ENCODE measurements at regions not wholly inside any gene's neighbourhood (a gene's known extent, or its start where the extent isn't known, plus 50 kb on each side); places are given as distances from the start of the nearest gene placed in this dataset.

- Histone ChIP-seq H3K27ac (replicated peaks; ENCODE audit: low read length) (no peak overlapping the region), H3K36me3 (replicated peaks in 1 of 2; ENCODE audit: control insufficient read depth in 2 of 2, insufficient read depth in 2 of 2, low read length in 2 of 2) (no peaks in the 10 kb centered on the region), H3K4me1 (ENCODE audit: control insufficient read depth in 2 of 2, insufficient read depth in 1 of 2, low read depth in 1 of 2, low read length in 2 of 2) (peaks cover 3 to 7% of the 10 kb centered on the region in 2 donors), H2BK12ac (ENCODE audit: low read length) (no peak overlapping the region), H3K79me1 (ENCODE audit: low read depth, low read length) (no peaks in the 10 kb centered on the region), H2BK15ac (ENCODE audit: low read length) (no peak overlapping the region), H3K18ac (ENCODE audit: low read length) (no peak overlapping the region), H3K23ac (ENCODE audit: low read depth, low read length, poor library complexity) (no peak overlapping the region), H3K4me2 (ENCODE audit: insufficient read depth, low read length, poor library complexity, severe bottlenecking) (no peak overlapping the region), H3K4me3 (ENCODE audit: low read length in 2 of 2) (no peak overlapping the region), H3K9ac (ENCODE audit: low read depth, low read length, poor library complexity) (no peak overlapping the region), H4K8ac (ENCODE audit: low read depth, low read length) (no peak overlapping the region), H3K27me3 (ENCODE audit: control insufficient read depth in 3 of 3, insufficient read depth in 3 of 3, low read depth in 1 of 3, low read length in 3 of 3) (no peaks in the 10 kb centered on the region), H3K14ac (ENCODE audit: low read length) (no peak overlapping the region), H3K4ac (ENCODE audit: low read length) (no peak overlapping the region), H2AFZ (ENCODE audit: low read length) (no peak overlapping the region), H3K9me3 (replicated peaks in 1 of 2; ENCODE audit: control insufficient read depth in 2 of 2, insufficient read depth in 1 of 2, low read depth in 1 of 2, low read length in 2 of 2) (peaks cover 0 to 12% of the 10 kb centered on the region in 2 donors), H4K91ac (ENCODE audit: low read depth, low read length, poor library complexity) (no peak overlapping the region), H2BK120ac (ENCODE audit: low read depth, low read length) (no peak overlapping the region), H2BK5ac (ENCODE audit: low read length) (no peak overlapping the region), H2AK5ac (ENCODE audit: low read depth, low read length) (no peak overlapping the region)
- no CpG with 5 or more reads among the region's 1 CpG for WGBS, 2 donors (ENCODE audit: extremely low coverage in 2 of 2, insufficient read length in 2 of 2, insufficient replicate concordance in 1 of 2)
- DNase-seq (ENCODE audit: low spot score): no peak
Observed at GRCh38 chr2:122993592-122993991, 1031.5 kb upstream of the CNTNAP5 start.

DNA sequence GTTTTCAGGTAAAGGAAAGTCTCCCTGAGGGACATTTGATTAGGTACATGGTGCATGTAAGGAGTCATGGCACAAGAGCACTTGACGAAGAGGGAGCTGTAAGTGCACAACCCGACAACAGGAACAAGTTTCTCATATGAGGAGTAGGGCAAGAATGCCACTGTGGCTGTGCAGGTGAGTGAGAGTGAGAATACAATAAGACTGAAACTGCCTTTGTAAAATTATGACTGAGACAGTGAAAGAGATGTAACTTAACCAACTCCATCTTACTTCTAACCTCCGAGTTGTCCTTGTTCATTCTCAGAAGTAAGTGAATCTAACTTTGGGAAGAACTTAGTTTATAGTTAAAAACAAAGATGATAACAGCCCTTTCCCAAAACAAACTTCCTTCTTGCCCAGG is 1025.8 kb upstream of the CNTNAP5 start:
- no peaks in the 10 kb centered on the region for H3K27me3 ChIP-seq (ENCODE audit: control insufficient read depth in 3 of 3, insufficient read depth in 3 of 3, low read depth in 1 of 3, low read length in 3 of 3)
- no peak overlapping the region for H2AK5ac ChIP-seq (ENCODE audit: low read depth, low read length)
- H2BK120ac ChIP-seq (ENCODE audit: low read depth, low read length): no peak overlapping the region
- peak overlapping the region; percentile 63 for H2AFZ ChIP-seq (ENCODE audit: low read length)
- no peak overlapping the region for H3K4ac ChIP-seq (ENCODE audit: low read length)
- H3K23ac ChIP-seq (ENCODE audit: low read depth, low read length, poor library complexity): no peak overlapping the region
- H2BK5ac ChIP-seq (ENCODE audit: low read length): no peak overlapping the region
- no peaks in the 10 kb centered on the region for H3K36me3 ChIP-seq (replicated peaks in 1 of 2; ENCODE audit: control insufficient read depth in 2 of 2, insufficient read depth in 2 of 2, low read length in 2 of 2)
- no peak overlapping the region for H2BK12ac ChIP-seq (ENCODE audit: low read length)
- no peak overlapping the region for H4K8ac ChIP-seq (ENCODE audit: low read depth, low read length)
- peaks cover 0 to 6% of the 10 kb centered on the region in 2 donors for H3K4me1 ChIP-seq (ENCODE audit: control insufficient read depth in 2 of 2, insufficient read depth in 1 of 2, low read depth in 1 of 2, low read length in 2 of 2)
- no peaks in the 10 kb centered on the region for H3K79me1 ChIP-seq (ENCODE audit: low read depth, low read length)
- H2BK15ac ChIP-seq (ENCODE audit: low read length): no peak overlapping the region
- no peak overlapping the region for H3K27ac ChIP-seq (replicated peaks; ENCODE audit: low read length)
- no peak overlapping the region for H3K4me3 ChIP-seq (ENCODE audit: low read length in 2 of 2)
- no peak for DNase-seq (ENCODE audit: low spot score)
- no peaks in the 10 kb centered on the region for H3K9me3 ChIP-seq (replicated peaks in 1 of 2; ENCODE audit: control insufficient read depth in 2 of 2, insufficient read depth in 1 of 2, low read depth in 1 of 2, low read length in 2 of 2)
- no peak overlapping the region for H3K4me2 ChIP-seq (ENCODE audit: insufficient read depth, low read length, poor library complexity, severe bottlenecking)
- no CpG with 5 or more reads among the region's 3 CpGs for WGBS, 2 donors (ENCODE audit: extremely low coverage in 2 of 2, insufficient read length in 2 of 2, insufficient replicate concordance in 1 of 2)
- no peak overlapping the region for H3K14ac ChIP-seq (ENCODE audit: low read length)
- H3K18ac ChIP-seq (ENCODE audit: low read length): no peak overlapping the region
- H3K9ac ChIP-seq (ENCODE audit: low read depth, low read length, poor library complexity): no peak overlapping the region
- no peak overlapping the region for H4K91ac ChIP-seq (ENCODE audit: low read depth, low read length, poor library complexity)

DNA sequence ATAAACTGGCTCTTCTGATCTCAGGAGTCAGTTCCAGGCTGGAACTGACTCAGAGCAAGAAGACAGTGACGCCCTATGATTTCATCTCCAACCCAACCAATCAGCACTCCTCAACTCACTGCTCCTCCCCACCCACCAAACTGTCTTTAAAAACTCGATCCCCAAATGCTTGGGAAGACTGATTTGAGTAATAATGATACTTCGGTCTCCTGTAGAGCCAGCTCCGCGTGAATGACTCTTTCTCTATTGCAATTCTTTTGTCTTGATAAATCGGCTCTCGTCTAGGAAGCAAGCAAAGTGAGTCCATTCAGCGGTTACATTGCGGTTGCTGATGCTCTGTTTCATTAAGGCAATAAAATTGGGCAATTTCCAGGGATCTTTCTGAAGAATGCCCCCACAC is 1025.3 kb upstream of the CNTNAP5 start:
- WGBS, 2 donors (ENCODE audit: extremely low coverage in 2 of 2, insufficient read length in 2 of 2, insufficient replicate concordance in 1 of 2): no CpG with 5 or more reads among the region's 9 CpGs
- Histone ChIP-seq H4K91ac (ENCODE audit: low read depth, low read length, poor library complexity) (no peak overlapping the region), H3K14ac (ENCODE audit: low read length) (no peak overlapping the region), H3K23ac (ENCODE audit: low read depth, low read length, poor library complexity) (no peak overlapping the region), H4K8ac (ENCODE audit: low read depth, low read length) (no peak overlapping the region), H2BK5ac (ENCODE audit: low read length) (no peak overlapping the region), H2AFZ (ENCODE audit: low read length) (peak overlapping the region; percentile 63), H3K4me3 (ENCODE audit: low read length in 2 of 2) (no peak overlapping the region), H3K9ac (ENCODE audit: low read depth, low read length, poor library complexity) (no peak overlapping the region), H3K4me2 (ENCODE audit: insufficient read depth, low read length, poor library complexity, severe bottlenecking) (no peak overlapping the region), H3K27ac (replicated peaks; ENCODE audit: low read length) (peak overlapping the region; percentile 38), H2AK5ac (ENCODE audit: low read depth, low read length) (no peak overlapping the region), H3K18ac (ENCODE audit: low read length) (no peak overlapping the region), H3K36me3 (replicated peaks in 1 of 2; ENCODE audit: control insufficient read depth in 2 of 2, insufficient read depth in 2 of 2, low read length in 2 of 2) (no peaks in the 10 kb centered on the region), H3K4ac (ENCODE audit: low read length) (no peak overlapping the region), H2BK12ac (ENCODE audit: low read length) (no peak overlapping the region), H2BK120ac (ENCODE audit: low read depth, low read length) (no peak overlapping the region), H3K79me1 (ENCODE audit: low read depth, low read length) (no peaks in the 10 kb centered on the region), H3K4me1 (ENCODE audit: control insufficient read depth in 2 of 2, insufficient read depth in 1 of 2, low read depth in 1 of 2, low read length in 2 of 2) (peaks cover 0 to 6% of the 10 kb centered on the region in 2 donors), H3K9me3 (replicated peaks in 1 of 2; ENCODE audit: control insufficient read depth in 2 of 2, insufficient read depth in 1 of 2, low read depth in 1 of 2, low read length in 2 of 2) (peaks cover 1% of the 10 kb centered on the region in 2 donors), H2BK15ac (ENCODE audit: low read length) (no peak overlapping the region), H3K27me3 (ENCODE audit: control insufficient read depth in 3 of 3, insufficient read depth in 3 of 3, low read depth in 1 of 3, low read length in 3 of 3) (no peaks in the 10 kb centered on the region)
- DNase-seq (ENCODE audit: low spot score): peak; percentile 33

DNA sequence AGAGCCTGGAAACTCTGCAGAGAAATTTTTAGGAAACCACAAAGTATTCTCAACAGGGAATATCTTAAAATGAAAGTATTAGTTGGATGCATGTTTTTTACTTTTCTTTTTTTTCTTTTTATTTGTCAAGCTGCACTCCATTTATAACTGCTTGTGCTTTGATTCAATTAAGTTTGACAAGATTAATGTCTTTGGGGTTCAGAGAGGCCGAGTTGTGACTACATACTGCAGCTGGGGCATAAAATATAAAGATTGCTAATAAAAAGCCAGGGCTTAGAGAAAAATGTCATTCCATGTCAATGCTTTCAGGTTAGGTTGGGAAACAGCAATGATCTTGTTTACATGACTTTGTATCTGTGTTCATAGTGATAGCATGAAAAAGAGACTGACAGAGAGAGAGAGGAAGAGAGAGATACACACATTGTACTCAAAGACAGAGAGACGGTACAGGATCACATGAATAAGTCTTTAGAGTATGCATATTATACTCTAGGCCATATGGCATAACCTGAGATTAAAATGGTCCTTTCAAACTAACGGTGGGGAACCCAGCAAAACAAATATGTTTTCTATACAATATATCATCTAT is 1022.3 kb upstream of the CNTNAP5 start:
- H3K4me3 ChIP-seq (ENCODE audit: low read length in 2 of 2): no peak overlapping the region
- H2AK5ac ChIP-seq (ENCODE audit: low read depth, low read length): no peak overlapping the region
- H3K23ac ChIP-seq (ENCODE audit: low read depth, low read length, poor library complexity): no peak overlapping the region
- no peak for DNase-seq (ENCODE audit: low spot score)
- H2BK5ac ChIP-seq (ENCODE audit: low read length): no peak overlapping the region
- H4K91ac ChIP-seq (ENCODE audit: low read depth, low read length, poor library complexity): no peak overlapping the region
- H3K27me3 ChIP-seq (ENCODE audit: control insufficient read depth in 3 of 3, insufficient read depth in 3 of 3, low read depth in 1 of 3, low read length in 3 of 3): no peaks in the 10 kb centered on the region
- H3K79me1 ChIP-seq (ENCODE audit: low read depth, low read length): no peaks in the 10 kb centered on the region
- peaks cover 0 to 3% of the 10 kb centered on the region in 2 donors for H3K36me3 ChIP-seq (replicated peaks in 1 of 2; ENCODE audit: control insufficient read depth in 2 of 2, insufficient read depth in 2 of 2, low read length in 2 of 2)
- H3K4ac ChIP-seq (ENCODE audit: low read length): no peak overlapping the region
- no peak overlapping the region for H3K18ac ChIP-seq (ENCODE audit: low read length)
- no CpG with 5 or more reads among the region's 3 CpGs for WGBS, 2 donors (ENCODE audit: extremely low coverage in 2 of 2, insufficient read length in 2 of 2, insufficient replicate concordance in 1 of 2)
- H3K4me1 ChIP-seq (ENCODE audit: control insufficient read depth in 2 of 2, insufficient read depth in 1 of 2, low read depth in 1 of 2, low read length in 2 of 2): peaks cover 0 to 6% of the 10 kb centered on the region in 2 donors
- H2BK15ac ChIP-seq (ENCODE audit: low read length): no peak overlapping the region
- no peak overlapping the region for H2AFZ ChIP-seq (ENCODE audit: low read length)
- H2BK12ac ChIP-seq (ENCODE audit: low read length): no peak overlapping the region
- H3K9me3 ChIP-seq (replicated peaks in 1 of 2; ENCODE audit: control insufficient read depth in 2 of 2, insufficient read depth in 1 of 2, low read depth in 1 of 2, low read length in 2 of 2): peaks cover 12% of the 10 kb centered on the region in 2 donors
- no peak overlapping the region for H3K14ac ChIP-seq (ENCODE audit: low read length)
- no peak overlapping the region for H3K9ac ChIP-seq (ENCODE audit: low read depth, low read length, poor library complexity)
- H3K4me2 ChIP-seq (ENCODE audit: insufficient read depth, low read length, poor library complexity, severe bottlenecking): no peak overlapping the region
- no peak overlapping the region for H3K27ac ChIP-seq (replicated peaks; ENCODE audit: low read length)
- no peak overlapping the region for H2BK120ac ChIP-seq (ENCODE audit: low read depth, low read length)
- H4K8ac ChIP-seq (ENCODE audit: low read depth, low read length): no peak overlapping the region

All from neuronal stem cell (in vitro differentiated cells).